CD4-positive, alpha-beta T cell (primary cell): ENCODE measurements at regions not wholly inside any gene's neighbourhood (a gene's known extent, or its start where the extent isn't known, plus 50 kb on each side); places are given as distances from the start of the nearest gene placed in this dataset.

ENCODE experiments used
- ATAC-seq: fragments of 200-7000 bp; cut with Tn5 transposase; one replicate; pipeline ENCODE4 v1.10.0; 2022; ENCODE audit warnings: mild to moderate bottlenecking; ENCODE audit not compliant: poor library complexity
- CTCF ChIA-PET: fragments of 350-600 bp; sonication (Branson Sonifier 250); formaldehyde crosslinking; loops from one replicate; lab custom pipeline; 2021; ENCODE audit warnings: antibody characterized with exemption, inconsistent platforms; lab: Charles Lee
- POLR2A ChIA-PET: fragments of 350-600 bp; sonication (Branson Sonifier 250); formaldehyde crosslinking; loops from one replicate; lab custom pipeline; 2021; ENCODE audit warnings: antibody characterized with exemption, inconsistent platforms; lab: Charles Lee
- DNase-seq, 14 experiments: peaks; one replicate each; pipeline ENCODE4 v3.0.0-alpha.2; 2013 to 2020; ENCODE audit warnings: mixed read lengths in 2 of 14
- H3K27ac ChIP-seq, 2 donors: one replicate each; pipeline versions ENCODE4 v1.5.1 to v1.7.0; 2013; ENCODE audit warnings: low read length in 2 of 2, low read depth in 1 of 2, mild to moderate bottlenecking in 1 of 2
- H3K27me3 ChIP-seq, 2 experiments: 1 replicate in 1 of 2; 2 replicates in 1 of 2; pipeline versions ENCODE4 v1.6.1 to v1.7.0; 2013; ENCODE audit warnings: low read length in 2 of 2, control low read depth in 1 of 2, mild to moderate bottlenecking in 1 of 2, moderate library complexity in 1 of 2; ENCODE audit not compliant: insufficient read depth in 2 of 2, control insufficient read depth in 1 of 2
- H3K36me3 ChIP-seq: one replicate; pipeline ENCODE4 v1.6.1; 2013; ENCODE audit warnings: low read length, control low read depth; ENCODE audit not compliant: insufficient read depth
- H3K4me1 ChIP-seq: one replicate; pipeline ENCODE4 v1.6.1; 2013; ENCODE audit warnings: low read length, control low read depth; ENCODE audit not compliant: insufficient read depth
- H3K4me3 ChIP-seq: one replicate; pipeline ENCODE4 v1.5.1; 2013; ENCODE audit warnings: mild to moderate bottlenecking, low read length, moderate library complexity
- H3K9me3 ChIP-seq, 2 experiments: 1 replicate in 1 of 2; 2 replicates in 1 of 2; pipeline versions ENCODE4 v1.6.1 to v1.7.0; 2013; ENCODE audit warnings: low read length in 2 of 2, mild to moderate bottlenecking in 2 of 2, control low read depth in 1 of 2, moderate library complexity in 1 of 2; ENCODE audit not compliant: control insufficient read depth in 1 of 2, insufficient read depth in 1 of 2
- H3K27ac Mint-ChIP-seq: one replicate; pipeline ENCODE4 v1.8.0; 2020; ENCODE audit warnings: mixed read lengths
- H3K27me3 Mint-ChIP-seq: one replicate; pipeline ENCODE4 v1.8.0; 2021; ENCODE audit warnings: mixed read lengths
- H3K36me3 Mint-ChIP-seq: one replicate; pipeline ENCODE4 v1.8.0; 2021; ENCODE audit warnings: low read depth, mixed read lengths
- H3K4me1 Mint-ChIP-seq: one replicate; pipeline ENCODE4 v1.8.0; 2021; ENCODE audit warnings: low read depth, mixed read lengths
- H3K4me3 Mint-ChIP-seq: one replicate; pipeline ENCODE4 v1.8.0; 2020; ENCODE audit warnings: mild to moderate bottlenecking, mixed read lengths
- H3K9me3 Mint-ChIP-seq: one replicate; pipeline ENCODE4 v1.8.0; 2020; ENCODE audit warnings: mixed read lengths
- CTCF ChIP-seq: fragments of 200-600 bp; IDR thresholded peaks from one replicate; pipeline ENCODE4 v1.8.0; 2022; ENCODE audit warnings: antibody characterized with exemption, mild to moderate bottlenecking
- intact Hi-C, 2 experiments: fragments of 100-400 bp; cut with DNase I in 1 of 2; cut with micrococcal nuclease in 1 of 2; formaldehyde crosslinking; loops; one replicate each; pipeline versions ENCODE4 v1.15.1 to v1.9.0; 2023 to 2025; cut with DNase I, micrococcal nuclease

GRCh38 chr10:121411004-121411403, 187.2 kb downstream of the FGFR2 start:
- Mint-ChIP-seq H3K4me3 (no peak overlapping the region), H3K27ac (no peak overlapping the region), H3K36me3 (no peaks in the 10 kb centered on the region), H3K9me3 (no peaks in the 10 kb centered on the region), H3K27me3 (no peaks in the 10 kb centered on the region), H3K4me1 (no peaks in the 10 kb centered on the region)
- Histone ChIP-seq H3K36me3 (no peaks in the 10 kb centered on the region), H3K9me3 (peaks cover 0 to 4% of the 10 kb centered on the region in 2 experiments), H3K27ac (no peak overlapping the region), H3K4me3 (no peak overlapping the region), H3K27me3 (no peaks in the 10 kb centered on the region), H3K4me1 (no peaks in the 10 kb centered on the region)
- no peak for TF ChIP-seq CTCF
- ATAC-seq: no peak
- intact Hi-C loops: no loop called here
- CTCF ChIA-PET: no interaction called here
- no peak for DNase-seq
- POLR2A ChIA-PET: no interaction called here

GRCh38 chr10:121413951-121414350, 184.3 kb downstream of the FGFR2 start:
- H3K4me1 Mint-ChIP-seq: no peaks in the 10 kb centered on the region
- no peak overlapping the region for H3K27ac Mint-ChIP-seq
- H3K27me3 Mint-ChIP-seq: no peaks in the 10 kb centered on the region
- no peaks in the 10 kb centered on the region for H3K9me3 Mint-ChIP-seq
- POLR2A ChIA-PET: no interaction called here
- Histone ChIP-seq H3K27ac (no peak overlapping the region), H3K36me3 (no peaks in the 10 kb centered on the region), H3K4me3 (no peak overlapping the region), H3K4me1 (no peaks in the 10 kb centered on the region), H3K9me3 (peaks cover 0 to 4% of the 10 kb centered on the region in 2 experiments), H3K27me3 (no peaks in the 10 kb centered on the region)
- TF ChIP-seq CTCF: no peak
- no peak for DNase-seq
- no peak for ATAC-seq
- CTCF ChIA-PET: no interaction called here
- H3K36me3 Mint-ChIP-seq: no peaks in the 10 kb centered on the region
- no peak overlapping the region for H3K4me3 Mint-ChIP-seq
- intact Hi-C loops: no loop called here

GRCh38 chr10:121414366-121415062, 183.7 kb downstream of the FGFR2 start:
- Mint-ChIP-seq H3K4me3 (no peak overlapping the region), H3K4me1 (no peaks in the 10 kb centered on the region), H3K36me3 (no peaks in the 10 kb centered on the region), H3K9me3 (no peaks in the 10 kb centered on the region), H3K27ac (no peak overlapping the region), H3K27me3 (no peaks in the 10 kb centered on the region)
- peaks cover 0 to 4% of the 10 kb centered on the region in 2 experiments for H3K9me3 ChIP-seq
- no peaks in the 10 kb centered on the region for H3K27me3 ChIP-seq
- ChIA-PET CTCF (no interaction called here), POLR2A (no interaction called here)
- intact Hi-C loops: no loop called here
- H3K4me3 ChIP-seq: no peak overlapping the region
- H3K4me1 ChIP-seq: no peaks in the 10 kb centered on the region
- DNase-seq (no peak), ATAC-seq (no peak)
- no peaks in the 10 kb centered on the region for H3K36me3 ChIP-seq
- TF ChIP-seq CTCF: no peak
- no peak overlapping the region for H3K27ac ChIP-seq
